ENCODE measurements at regions not wholly inside any gene's neighbourhood (a gene's known extent, or its start where the extent isn't known, plus 50 kb on each side); places are given as distances from the start of the nearest gene placed in this dataset.

DNA sequence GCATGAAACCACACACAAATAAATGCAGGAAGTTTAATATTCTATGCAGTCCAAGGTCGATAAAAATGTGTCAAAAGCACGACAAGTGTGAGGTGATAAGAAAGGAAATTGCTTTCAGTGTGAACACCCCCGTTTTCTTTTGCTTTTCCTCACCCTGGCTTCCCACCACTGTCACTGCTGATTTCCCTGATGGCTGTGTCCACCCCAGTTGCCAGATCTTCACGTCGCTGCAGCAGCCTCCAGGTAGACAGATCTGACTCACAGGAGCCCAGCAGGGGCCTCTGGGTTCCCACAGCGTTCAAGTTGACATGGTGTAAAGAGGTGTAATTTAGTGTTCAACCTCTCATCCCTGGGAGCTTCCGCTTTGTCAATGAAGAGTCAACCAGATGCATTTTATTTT, 128.0 kb upstream of the TACR1 start:
- TF ChIP-seq, protein P1, sequence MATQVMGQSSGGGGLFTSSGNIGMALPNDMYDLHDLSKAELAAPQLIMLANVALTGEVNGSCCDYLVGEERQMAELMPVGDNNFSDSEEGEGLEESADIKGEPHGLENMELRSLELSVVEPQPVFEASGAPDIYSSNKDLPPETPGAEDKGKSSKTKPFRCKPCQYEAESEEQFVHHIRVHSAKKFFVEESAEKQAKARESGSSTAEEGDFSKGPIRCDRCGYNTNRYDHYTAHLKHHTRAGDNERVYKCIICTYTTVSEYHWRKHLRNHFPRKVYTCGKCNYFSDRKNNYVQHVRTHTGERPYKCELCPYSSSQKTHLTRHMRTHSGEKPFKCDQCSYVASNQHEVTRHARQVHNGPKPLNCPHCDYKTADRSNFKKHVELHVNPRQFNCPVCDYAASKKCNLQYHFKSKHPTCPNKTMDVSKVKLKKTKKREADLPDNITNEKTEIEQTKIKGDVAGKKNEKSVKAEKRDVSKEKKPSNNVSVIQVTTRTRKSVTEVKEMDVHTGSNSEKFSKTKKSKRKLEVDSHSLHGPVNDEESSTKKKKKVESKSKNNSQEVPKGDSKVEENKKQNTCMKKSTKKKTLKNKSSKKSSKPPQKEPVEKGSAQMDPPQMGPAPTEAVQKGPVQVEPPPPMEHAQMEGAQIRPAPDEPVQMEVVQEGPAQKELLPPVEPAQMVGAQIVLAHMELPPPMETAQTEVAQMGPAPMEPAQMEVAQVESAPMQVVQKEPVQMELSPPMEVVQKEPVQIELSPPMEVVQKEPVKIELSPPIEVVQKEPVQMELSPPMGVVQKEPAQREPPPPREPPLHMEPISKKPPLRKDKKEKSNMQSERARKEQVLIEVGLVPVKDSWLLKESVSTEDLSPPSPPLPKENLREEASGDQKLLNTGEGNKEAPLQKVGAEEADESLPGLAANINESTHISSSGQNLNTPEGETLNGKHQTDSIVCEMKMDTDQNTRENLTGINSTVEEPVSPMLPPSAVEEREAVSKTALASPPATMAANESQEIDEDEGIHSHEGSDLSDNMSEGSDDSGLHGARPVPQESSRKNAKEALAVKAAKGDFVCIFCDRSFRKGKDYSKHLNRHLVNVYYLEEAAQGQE (IDR thresholded peaks at IDR 0.05; ENCODE audit: insufficient read depth in 1 of 2, low read depth in 2 of 2, low read length in 2 of 2), result no peak
- TF ChIP-seq TAF1 (IDR thresholded peaks at IDR 0.05; ENCODE audit: borderline replicate concordance, insufficient read depth, low read length) (no peak), FOXP2 (optimal IDR thresholded peaks at IDR 0.05; ENCODE audit: borderline replicate concordance, extremely low read depth, extremely low read length, insufficient read depth) (no peak), POLR2AphosphoS5 (IDR thresholded peaks at IDR 0.05; ENCODE audit: low read depth, low read length) (no peak), SIN3A (IDR thresholded peaks at IDR 0.05; ENCODE audit: borderline replicate concordance, insufficient read depth, low read length) (no peak)

DNA sequence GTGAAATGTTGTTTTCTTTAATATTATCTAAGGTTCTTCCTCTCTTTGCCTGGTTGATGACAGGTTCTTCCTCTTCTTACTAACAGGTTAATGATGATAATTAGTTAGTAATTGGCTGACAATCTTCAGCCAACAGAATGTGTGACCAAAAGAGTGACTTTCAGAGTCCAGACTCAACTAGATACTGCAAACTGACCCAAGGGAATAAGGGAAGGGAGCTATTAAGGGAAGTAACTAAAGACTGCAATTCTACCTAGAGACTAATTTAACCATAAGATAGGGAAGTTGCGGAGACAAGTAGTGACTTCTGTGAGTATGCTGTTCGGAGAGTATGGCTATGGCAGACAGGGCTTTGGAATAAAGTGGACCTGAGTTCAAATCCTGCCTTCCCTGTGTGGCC, 127.3 kb upstream of the TACR1 start:
- TF ChIP-seq TAF1 (IDR thresholded peaks at IDR 0.05; ENCODE audit: borderline replicate concordance, insufficient read depth, low read length) (no peak), FOXP2 (optimal IDR thresholded peaks at IDR 0.05; ENCODE audit: borderline replicate concordance, extremely low read depth, extremely low read length, insufficient read depth) (no peak)
- TF ChIP-seq, protein P1 (IDR thresholded peaks at IDR 0.05; ENCODE audit: insufficient read depth in 1 of 2, low read depth in 2 of 2, low read length in 2 of 2), result no peak

DNA sequence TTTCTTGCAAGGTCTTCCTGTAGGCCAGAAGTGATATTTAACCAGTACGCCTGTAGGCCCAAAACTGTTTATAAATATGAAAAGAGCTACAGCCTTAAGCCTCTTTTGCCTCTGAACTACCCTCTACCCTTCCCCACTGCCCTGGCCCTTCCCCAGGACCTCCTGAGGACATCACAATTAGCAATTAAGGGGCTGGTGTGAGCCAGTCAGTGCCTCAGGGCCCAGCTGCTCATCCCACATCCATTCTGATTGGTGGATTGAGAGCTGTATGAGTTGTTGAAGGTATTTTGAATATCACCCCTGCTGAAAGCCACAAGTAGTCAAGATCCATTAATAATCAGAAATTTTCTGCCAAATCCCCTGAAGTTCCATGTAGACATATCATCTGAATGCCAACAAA, 126.3 kb upstream of the TACR1 start:
- TF ChIP-seq, protein P1 (IDR thresholded peaks at IDR 0.05; ENCODE audit: insufficient read depth in 1 of 2, low read depth in 2 of 2, low read length in 2 of 2), result no peak
- TF ChIP-seq POLR2AphosphoS5 (IDR thresholded peaks at IDR 0.05; ENCODE audit: low read depth, low read length), result no peak
- no peak for TF ChIP-seq FOXP2 (optimal IDR thresholded peaks at IDR 0.05; ENCODE audit: borderline replicate concordance, extremely low read depth, extremely low read length, insufficient read depth)
- no peak for TF ChIP-seq SIN3A (IDR thresholded peaks at IDR 0.05; ENCODE audit: borderline replicate concordance, insufficient read depth, low read length)
- no peak for TF ChIP-seq TAF1 (IDR thresholded peaks at IDR 0.05; ENCODE audit: borderline replicate concordance, insufficient read depth, low read length)

DNA sequence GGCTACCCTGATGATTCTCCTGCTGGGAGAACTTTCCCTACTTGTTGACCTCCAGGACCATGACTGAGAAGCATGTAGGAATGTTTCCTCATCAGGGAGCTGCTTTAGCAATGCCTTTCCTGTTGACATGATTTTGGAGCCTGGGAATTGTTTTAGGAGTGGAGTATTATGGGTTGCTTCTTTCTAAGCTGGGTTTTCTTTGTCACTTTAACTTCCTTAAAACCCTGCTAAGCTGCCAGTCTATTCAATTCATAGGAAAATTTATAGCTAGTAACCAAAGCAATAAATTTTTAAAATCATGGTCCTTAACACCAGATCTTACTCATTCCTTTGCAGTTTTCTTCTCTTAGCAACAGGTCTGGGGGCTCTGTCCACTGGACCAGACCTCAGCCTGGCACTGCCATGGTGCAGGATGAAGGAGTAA, 125.6 kb upstream of the TACR1 start:
- TF ChIP-seq TAF1 (IDR thresholded peaks at IDR 0.05; ENCODE audit: borderline replicate concordance, insufficient read depth, low read length), result no peak
- no peak for TF ChIP-seq POLR2AphosphoS5 (IDR thresholded peaks at IDR 0.05; ENCODE audit: low read depth, low read length)
- TF ChIP-seq, protein P1 (IDR thresholded peaks at IDR 0.05; ENCODE audit: insufficient read depth in 1 of 2, low read depth in 2 of 2, low read length in 2 of 2), result no peak

DNA sequence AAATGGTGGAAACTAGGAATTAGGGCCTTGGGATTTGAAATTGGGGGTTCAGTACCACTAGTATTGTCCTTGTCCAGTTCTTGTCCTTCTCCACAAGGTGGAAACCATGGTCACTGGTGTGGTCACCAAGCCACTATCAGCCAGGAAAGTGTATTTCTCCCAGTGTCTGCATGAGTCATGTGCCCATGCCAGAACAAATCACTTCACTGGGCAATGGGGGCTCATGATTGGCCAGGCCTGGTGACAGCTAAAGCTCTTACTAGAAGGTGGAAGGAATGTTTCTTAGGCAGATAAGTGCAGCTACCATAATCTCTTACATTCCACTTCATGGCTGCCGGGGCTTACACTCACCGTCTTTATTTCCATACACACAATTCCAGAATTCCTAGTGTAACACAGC, 124.8 kb upstream of the TACR1 start:
- TF ChIP-seq FOXP2 (optimal IDR thresholded peaks at IDR 0.05; ENCODE audit: borderline replicate concordance, extremely low read depth, extremely low read length, insufficient read depth) (no peak), SIN3A (IDR thresholded peaks at IDR 0.05; ENCODE audit: borderline replicate concordance, insufficient read depth, low read length) (no peak), TAF1 (IDR thresholded peaks at IDR 0.05; ENCODE audit: borderline replicate concordance, insufficient read depth, low read length) (no peak), POLR2AphosphoS5 (IDR thresholded peaks at IDR 0.05; ENCODE audit: low read depth, low read length) (no peak)
- TF ChIP-seq, protein P1 (IDR thresholded peaks at IDR 0.05; ENCODE audit: insufficient read depth in 1 of 2, low read depth in 2 of 2, low read length in 2 of 2), result no peak

Data from PFSK-1 (cell line).